HG03520 (cell line): ENCODE measurements at regions not wholly inside any gene's neighbourhood (a gene's known extent, or its start where the extent isn't known, plus 50 kb on each side); places are given as distances from the start of the nearest gene placed in this dataset.
"Not testable (repeated sequence)": the region's sequence is repeated elsewhere in the genome, so short reads cannot be mapped to it uniquely, and the experiment has no call there.

Experiments
- ATAC-seq: cut with Tn5 transposase; IDR thresholded peaks from one replicate; pipeline ENCODE4 v1.9.1; 2021; ENCODE audit warnings: mild to moderate bottlenecking, moderate library complexity; ENCODE audit not compliant: unreplicated experiment

- no peak for ATAC-seq
Observed at GRCh38 chr13:59061621-59062020, 1102.1 kb downstream of the DIAPH3 start.

- ATAC-seq, result no peak
Observed at GRCh38 chr13:59064042-59064441, 1099.7 kb downstream of the DIAPH3 start.

- not testable (repeated sequence) for ATAC-seq
Observed at GRCh38 chr13:59076386-59076785, 1087.3 kb downstream of the DIAPH3 start.

- no peak for ATAC-seq
Observed at GRCh38 chr13:59086147-59086546, 1077.6 kb downstream of the DIAPH3 start.

GRCh38 chr13:59088716-59089115 lies 1075.0 kb downstream of the DIAPH3 start:
- no peak for ATAC-seq

- ATAC-seq, result no peak
Observed at GRCh38 chr13:59094181-59094580, 1069.5 kb downstream of the DIAPH3 start.

- ATAC-seq, result no peak
Observed at GRCh38 chr13:59099182-59099974, 1064.3 kb downstream of the DIAPH3 start.

GRCh38 chr13:59103004-59103768 lies 1060.5 kb downstream of the DIAPH3 start:
- no peak for ATAC-seq

- ATAC-seq, result no peak
Observed at GRCh38 chr13:59111751-59112171, 1052.0 kb downstream of the DIAPH3 start.

- no peak for ATAC-seq
Observed at GRCh38 chr13:59112221-59112718, 1051.5 kb downstream of the DIAPH3 start.

- ATAC-seq, result no peak
Observed at GRCh38 chr13:59119475-59119874, 1044.3 kb downstream of the DIAPH3 start.

GRCh38 chr13:59120297-59120843 lies 1043.4 kb downstream of the DIAPH3 start:
- ATAC-seq, result no peak

GRCh38 chr13:59121507-59121906 lies 1042.2 kb downstream of the DIAPH3 start:
- ATAC-seq, result no peak

GRCh38 chr13:59126474-59126873 lies 1037.3 kb downstream of the DIAPH3 start:
- no peak for ATAC-seq

- no peak for ATAC-seq
Observed at GRCh38 chr13:59133903-59134302, 1029.8 kb downstream of the DIAPH3 start.

GRCh38 chr13:59144700-59145099 lies 1019.0 kb downstream of the DIAPH3 start:
- no peak for ATAC-seq

- ATAC-seq, result no peak
Observed at GRCh38 chr13:59145381-59145780, 1018.3 kb downstream of the DIAPH3 start.

- ATAC-seq, result no peak
Observed at GRCh38 chr13:59157181-59157580, 1006.5 kb downstream of the DIAPH3 start.

- no peak for ATAC-seq
Observed at GRCh38 chr13:59166174-59166573, 997.6 kb downstream of the DIAPH3 start.

- ATAC-seq, result no peak
Observed at GRCh38 chr13:59172076-59172475, 991.7 kb downstream of the DIAPH3 start.

- no peak for ATAC-seq
Observed at GRCh38 chr13:59176775-59177174, 987.0 kb downstream of the DIAPH3 start.

GRCh38 chr13:59178344-59178743 lies 985.4 kb downstream of the DIAPH3 start:
- no peak for ATAC-seq
